Neural progenitor cell (in vitro differentiated cells): ENCODE measurements at regions not wholly inside any gene's neighbourhood (a gene's known extent, or its start where the extent isn't known, plus 50 kb on each side); places are given as distances from the start of the nearest gene placed in this dataset.
"Not testable (repeated sequence)": the region's sequence is repeated elsewhere in the genome, so short reads cannot be mapped to it uniquely, and the experiment has no call there.

Source experiments
- DNase-seq: peaks from one replicate; pipeline ENCODE4 v3.0.0-alpha.2; 2016; ENCODE audit warnings: low spot score
- H2AFZ ChIP-seq: fragments of 200-600 bp; sonication (generic); replicated peaks from 2 replicates; pipeline ENCODE4 v1.6.1; 2016; ENCODE audit warnings: antibody characterized with exemption
- H3F3A ChIP-seq: fragments of 200-600 bp; sonication (generic); 2 replicates; pipeline ENCODE4 v1.6.1; 2016; ENCODE audit warnings: antibody characterized with exemption, low read depth
- H3K27ac ChIP-seq: fragments of 200-600 bp; sonication (generic); 2 replicates; pipeline ENCODE4 v1.5.1; 2016; ENCODE audit warnings: mild to moderate bottlenecking
- H3K27me3 ChIP-seq: fragments of 200-600 bp; sonication (generic); 2 replicates; pipeline ENCODE4 v1.6.1; 2016; ENCODE audit warnings: mild to moderate bottlenecking, moderate library complexity
- H3K36me3 ChIP-seq: fragments of 200-600 bp; sonication (generic); 2 replicates; pipeline ENCODE4 v1.5.1; 2016
- H3K4me1 ChIP-seq: fragments of 200-600 bp; sonication (generic); 2 replicates; pipeline ENCODE4 v1.6.1; 2016; ENCODE audit warnings: mixed run types
- H3K4me2 ChIP-seq: fragments of 200-600 bp; sonication (generic); 2 replicates; pipeline ENCODE4 v1.6.1; 2016
- H3K4me3 ChIP-seq: fragments of 200-600 bp; sonication (generic); 2 replicates; pipeline ENCODE4 v1.5.1; 2016
- H3K79me2 ChIP-seq: fragments of 200-600 bp; sonication (generic); 2 replicates; pipeline ENCODE4 v1.6.1; 2016; ENCODE audit warnings: low read depth
- H3K9ac ChIP-seq: fragments of 200-600 bp; sonication (generic); 2 replicates; pipeline ENCODE4 v1.6.1; 2016
- H3K9me3 ChIP-seq: fragments of 200-600 bp; sonication (generic); 2 replicates; pipeline ENCODE4 v1.5.1; 2016; ENCODE audit warnings: low read depth
- H4K20me1 ChIP-seq: fragments of 200-600 bp; sonication (generic); 2 replicates; pipeline ENCODE4 v1.6.1; 2016; ENCODE audit warnings: low read depth
- H3K27ac Mint-ChIP-seq: 3 replicates; pipeline ENCODE4 v1.8.0; 2021; ENCODE audit warnings: mixed read lengths
- H3K27me3 Mint-ChIP-seq: 2 replicates; pipeline ENCODE4 v1.8.0; 2022; ENCODE audit warnings: low read depth, mild to moderate bottlenecking, inconsistent platforms, moderate library complexity, mixed read lengths; ENCODE audit not compliant: insufficient read depth
- H3K36me3 Mint-ChIP-seq: 3 replicates; pipeline ENCODE4 v1.8.0; 2021; ENCODE audit warnings: mixed read lengths
- H3K4me1 Mint-ChIP-seq: 3 replicates; pipeline ENCODE4 v1.8.0; 2021; ENCODE audit warnings: mixed read lengths
- H3K4me3 Mint-ChIP-seq: 3 replicates; pipeline ENCODE4 v1.8.0; 2021; ENCODE audit warnings: mild to moderate bottlenecking, moderate library complexity, mixed read lengths
- H3K9me3 Mint-ChIP-seq: 3 replicates; pipeline ENCODE4 v1.8.0; 2020; ENCODE audit warnings: mixed read lengths
- EZH2 ChIP-seq: fragments of 200-600 bp; sonication (generic); IDR thresholded peaks from 2 replicates; pipeline ENCODE4 v1.6.1; 2017; ENCODE audit warnings: antibody characterized with exemption, mild to moderate bottlenecking, moderate library complexity
- EZH2phosphoT487 ChIP-seq: fragments of 200-600 bp; sonication (generic); IDR thresholded peaks from 2 replicates; pipeline ENCODE4 v1.6.1; 2017; ENCODE audit warnings: antibody characterized with exemption
- TF ChIP-seq, protein P1 (sequence below): fragments of 200-600 bp; sonication (generic); IDR thresholded peaks from 2 replicates; pipeline ENCODE4 v1.5.1; 2017; ENCODE audit warnings: antibody characterized with exemption, mild to moderate bottlenecking

DNA sequence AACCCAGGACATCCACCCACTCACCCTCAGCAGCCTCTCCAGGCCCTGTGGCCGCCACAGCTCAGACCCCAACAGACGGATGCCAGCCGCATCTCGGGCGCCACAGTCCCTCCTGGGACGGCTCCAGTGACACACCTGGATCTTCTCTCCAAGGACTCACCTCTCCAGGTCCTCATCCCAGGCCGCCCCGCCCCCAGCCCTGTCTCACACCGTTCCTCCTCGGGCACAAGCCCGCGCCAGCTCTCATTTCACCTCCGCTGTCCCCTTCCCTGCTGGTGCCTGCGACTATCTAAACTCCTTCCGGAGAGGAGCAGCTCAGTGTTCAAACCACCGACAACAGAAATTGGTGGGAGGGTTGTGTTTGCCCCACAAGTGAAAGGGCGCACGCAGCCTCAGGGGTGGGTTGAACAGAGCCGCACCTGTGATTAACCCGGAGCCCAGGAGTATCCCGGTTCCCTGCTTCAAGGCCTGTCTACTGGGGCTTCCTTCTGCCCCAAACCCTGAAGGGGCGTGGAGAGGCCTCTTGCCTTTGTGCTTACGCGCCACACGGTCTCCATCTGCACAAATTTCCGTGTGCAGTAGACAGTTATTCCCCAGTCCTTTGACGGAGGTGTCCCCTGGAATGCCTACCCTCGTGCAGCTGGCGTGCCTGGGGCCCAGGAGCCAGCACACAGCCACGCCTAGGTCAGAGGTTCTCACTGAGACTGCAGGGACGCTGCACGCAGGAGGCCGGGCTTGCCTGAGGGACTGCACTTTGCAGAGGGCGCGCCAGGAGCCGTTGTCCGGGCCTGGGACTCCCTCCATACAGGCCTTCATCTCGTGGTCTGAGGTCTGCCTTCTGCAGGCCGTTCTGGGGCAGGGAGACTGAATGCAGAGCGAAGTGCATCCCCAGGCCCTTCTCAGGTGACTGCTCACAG, 232.7 kb downstream of the DLL1 start:
- H3K4me1 Mint-ChIP-seq: peaks cover 14% of the 10 kb centered on the region
- H3K4me2 ChIP-seq: no peak overlapping the region
- peak overlapping the region; percentile 46 for H3K27ac Mint-ChIP-seq

DNA sequence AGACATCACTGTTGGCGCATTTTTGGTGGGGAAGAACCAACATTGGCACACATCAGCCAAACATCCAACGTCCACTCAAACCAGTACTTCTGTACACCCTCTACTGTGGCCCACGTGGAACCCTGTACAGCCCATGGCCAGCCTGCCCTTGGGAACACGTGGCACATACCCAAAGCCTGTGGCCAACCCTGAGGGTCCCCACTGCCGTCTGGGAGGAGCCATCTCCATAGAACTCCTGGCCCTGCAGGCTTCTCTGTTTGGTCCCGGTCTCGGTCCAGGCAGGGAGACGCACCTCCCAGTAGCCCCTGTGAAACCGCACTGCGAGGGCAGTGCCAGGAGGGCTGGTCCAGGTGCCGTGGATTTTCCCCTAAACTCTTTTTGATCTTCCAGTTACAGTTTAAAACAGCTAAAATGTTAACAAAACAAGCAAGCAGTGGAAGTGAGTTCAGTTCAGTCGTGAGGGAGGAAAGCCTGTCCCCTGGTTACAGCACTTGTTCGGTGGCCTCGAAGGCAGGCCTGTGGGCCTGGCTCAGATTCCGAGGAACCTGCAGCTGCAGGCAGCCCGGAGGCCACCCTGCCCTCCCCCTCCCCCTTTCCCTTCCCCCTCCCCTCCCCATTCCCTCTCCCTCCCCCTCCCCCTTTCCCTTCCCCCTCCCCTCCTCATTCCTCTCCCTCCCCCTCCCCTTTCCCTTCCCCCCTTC, 233.7 kb downstream of the DLL1 start:
- no peak overlapping the region for H3K4me2 ChIP-seq
- no peaks in the 10 kb centered on the region for H4K20me1 ChIP-seq
- H3K9ac ChIP-seq: no peak overlapping the region
- H3K36me3 ChIP-seq: no peaks in the 10 kb centered on the region
- Mint-ChIP-seq H3K4me3 (no peak overlapping the region), H3K27me3 (peaks cover 11% of the 10 kb centered on the region), H3K4me1 (peaks cover 10% of the 10 kb centered on the region), H3K27ac (no peak overlapping the region), H3K9me3 (peaks cover 7% of the 10 kb centered on the region), H3K36me3 (no peaks in the 10 kb centered on the region)
- no peak overlapping the region for H2AFZ ChIP-seq
- no peak for DNase-seq
- no peak overlapping the region for H3K4me3 ChIP-seq
- H3K79me2 ChIP-seq: no peaks in the 10 kb centered on the region
- no peaks in the 10 kb centered on the region for H3F3A ChIP-seq
- H3K27me3 ChIP-seq: no peaks in the 10 kb centered on the region
- no peaks in the 10 kb centered on the region for H3K9me3 ChIP-seq
- TF ChIP-seq, protein P1, sequence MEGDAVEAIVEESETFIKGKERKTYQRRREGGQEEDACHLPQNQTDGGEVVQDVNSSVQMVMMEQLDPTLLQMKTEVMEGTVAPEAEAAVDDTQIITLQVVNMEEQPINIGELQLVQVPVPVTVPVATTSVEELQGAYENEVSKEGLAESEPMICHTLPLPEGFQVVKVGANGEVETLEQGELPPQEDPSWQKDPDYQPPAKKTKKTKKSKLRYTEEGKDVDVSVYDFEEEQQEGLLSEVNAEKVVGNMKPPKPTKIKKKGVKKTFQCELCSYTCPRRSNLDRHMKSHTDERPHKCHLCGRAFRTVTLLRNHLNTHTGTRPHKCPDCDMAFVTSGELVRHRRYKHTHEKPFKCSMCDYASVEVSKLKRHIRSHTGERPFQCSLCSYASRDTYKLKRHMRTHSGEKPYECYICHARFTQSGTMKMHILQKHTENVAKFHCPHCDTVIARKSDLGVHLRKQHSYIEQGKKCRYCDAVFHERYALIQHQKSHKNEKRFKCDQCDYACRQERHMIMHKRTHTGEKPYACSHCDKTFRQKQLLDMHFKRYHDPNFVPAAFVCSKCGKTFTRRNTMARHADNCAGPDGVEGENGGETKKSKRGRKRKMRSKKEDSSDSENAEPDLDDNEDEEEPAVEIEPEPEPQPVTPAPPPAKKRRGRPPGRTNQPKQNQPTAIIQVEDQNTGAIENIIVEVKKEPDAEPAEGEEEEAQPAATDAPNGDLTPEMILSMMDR: no peak
- TF ChIP-seq EZH2phosphoT487 (no peak), EZH2 (no peak)
- no peak overlapping the region for H3K27ac ChIP-seq
- no peaks in the 10 kb centered on the region for H3K4me1 ChIP-seq

More for the DNA sequence above, 232.7 kb downstream of the DLL1 start:
- TF ChIP-seq, protein P1: no peak
- no peak for TF ChIP-seq EZH2phosphoT487
- no peak for TF ChIP-seq EZH2
- Mint-ChIP-seq H3K9me3 (peaks cover 3% of the 10 kb centered on the region), H3K4me3 (no peak overlapping the region), H3K27me3 (peaks cover 7% of the 10 kb centered on the region), H3K36me3 (no peaks in the 10 kb centered on the region)
- no peaks in the 10 kb centered on the region for H3F3A ChIP-seq
- no peak overlapping the region for H3K9ac ChIP-seq
- H3K4me3 ChIP-seq: no peak overlapping the region
- no peaks in the 10 kb centered on the region for H3K9me3 ChIP-seq
- H3K27ac ChIP-seq: no peak overlapping the region
- H3K4me1 ChIP-seq: no peaks in the 10 kb centered on the region
- DNase-seq: no peak
- no peaks in the 10 kb centered on the region for H3K27me3 ChIP-seq
- no peak overlapping the region for H2AFZ ChIP-seq
- no peaks in the 10 kb centered on the region for H4K20me1 ChIP-seq
- no peaks in the 10 kb centered on the region for H3K36me3 ChIP-seq
- H3K79me2 ChIP-seq: no peaks in the 10 kb centered on the region

DNA sequence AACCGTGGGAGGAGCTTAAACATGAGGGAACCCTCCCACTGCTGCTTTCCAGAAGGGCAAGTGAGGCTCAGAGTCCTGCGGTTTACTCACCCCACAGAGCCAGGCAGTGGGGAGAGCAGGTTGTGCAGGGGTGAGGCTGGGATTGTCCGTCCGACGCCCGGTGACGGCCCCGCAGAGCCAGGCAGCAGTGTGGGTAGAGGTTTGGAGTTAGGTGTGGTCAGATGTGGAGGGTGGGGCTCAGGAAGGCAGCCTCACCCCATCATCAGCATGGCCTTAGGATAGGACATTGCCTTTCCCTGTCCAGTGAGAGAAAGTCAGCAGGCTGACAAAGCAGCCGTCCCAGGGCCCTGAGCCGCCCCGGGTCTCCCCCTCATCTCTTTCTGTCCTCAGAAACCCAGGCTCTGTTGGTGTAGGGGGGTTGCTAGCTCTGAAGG, 234.6 kb downstream of the DLL1 start:
- no peak overlapping the region for H3K4me2 ChIP-seq
- Mint-ChIP-seq H3K4me3 (no peak overlapping the region), H3K36me3 (no peaks in the 10 kb centered on the region), H3K9me3 (peaks cover 7% of the 10 kb centered on the region), H3K27ac (no peak overlapping the region), H3K27me3 (peaks cover 11% of the 10 kb centered on the region), H3K4me1 (peaks cover 10% of the 10 kb centered on the region)
- no peaks in the 10 kb centered on the region for H3K4me1 ChIP-seq
- no peak overlapping the region for H2AFZ ChIP-seq
- no peaks in the 10 kb centered on the region for H3K36me3 ChIP-seq
- no peaks in the 10 kb centered on the region for H3K9me3 ChIP-seq
- no peak overlapping the region for H3K4me3 ChIP-seq
- DNase-seq: no peak
- no peaks in the 10 kb centered on the region for H3K79me2 ChIP-seq
- no peaks in the 10 kb centered on the region for H3K27me3 ChIP-seq
- TF ChIP-seq EZH2 (no peak), EZH2phosphoT487 (no peak)
- TF ChIP-seq, protein P1: no peak
- H3K27ac ChIP-seq: no peak overlapping the region
- no peak overlapping the region for H3K9ac ChIP-seq
- no peaks in the 10 kb centered on the region for H3F3A ChIP-seq
- no peaks in the 10 kb centered on the region for H4K20me1 ChIP-seq

DNA sequence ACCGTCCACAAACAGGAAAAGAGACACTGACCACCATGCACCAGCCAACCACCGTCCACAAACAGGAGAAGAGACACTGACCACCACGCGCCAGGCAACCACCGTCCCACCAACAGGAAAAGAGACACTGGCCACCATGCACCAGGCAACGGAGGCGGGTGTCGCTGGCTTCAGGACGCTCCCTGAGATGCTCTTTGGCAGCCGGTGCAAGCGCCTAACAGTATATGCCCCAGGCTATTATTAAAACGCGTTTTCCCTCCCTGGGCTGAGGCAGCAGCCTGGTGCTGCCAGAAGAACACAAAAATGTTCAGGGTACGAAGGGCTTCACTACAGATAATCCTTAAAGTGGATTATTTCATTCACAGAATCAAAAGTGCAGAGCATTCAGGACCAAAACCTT, 235.1 kb downstream of the DLL1 start:
- H3K27me3 ChIP-seq, H3K4me3 ChIP-seq, H3K36me3 ChIP-seq, H3K27ac ChIP-seq, H3F3A ChIP-seq, DNase-seq, H3K9me3 ChIP-seq, H3K4me3 Mint-ChIP-seq, H3K9me3 Mint-ChIP-seq, H3K4me1 ChIP-seq, H4K20me1 ChIP-seq, H3K9ac ChIP-seq, H3K79me2 ChIP-seq, H2AFZ ChIP-seq, H3K4me2 ChIP-seq, H3K4me1 Mint-ChIP-seq, H3K36me3 Mint-ChIP-seq, H3K27ac Mint-ChIP-seq: not testable (repeated sequence)
- peaks cover 11% of the 10 kb centered on the region for H3K27me3 Mint-ChIP-seq
